Lower lobe of right lung (tissue), 2 donors: ENCODE measurements at regions not wholly inside any gene's neighbourhood (a gene's known extent, or its start where the extent isn't known, plus 50 kb on each side); places are given as distances from the start of the nearest gene placed in this dataset.

Source experiments
- ATAC-seq, 2 donors: fragments of 200-7000 bp; cut with Tn5 transposase; one replicate each; pipeline ENCODE4 v1.9.1; 2020 to 2022; ENCODE audit warnings: mild to moderate bottlenecking in 2 of 2, moderate library complexity in 2 of 2
- DNase-seq: peaks from one replicate; pipeline ENCODE4 v3.0.0-alpha.2; 2020
- H3K27ac ChIP-seq: fragments of 200-600 bp; one replicate; pipeline ENCODE4 v1.8.0; 2022
- H3K27me3 ChIP-seq: fragments of 200-600 bp; one replicate; pipeline ENCODE4 v1.8.0; 2022; ENCODE audit warnings: low read depth
- H3K36me3 ChIP-seq: fragments of 200-600 bp; one replicate; pipeline ENCODE4 v1.8.0; 2022; ENCODE audit warnings: mild to moderate bottlenecking
- H3K4me1 ChIP-seq: fragments of 200-600 bp; one replicate; pipeline ENCODE4 v1.8.0; 2022
- H3K4me3 ChIP-seq: fragments of 200-600 bp; one replicate; pipeline ENCODE4 v1.8.0; 2022; ENCODE audit warnings: mild to moderate bottlenecking
- H3K9me3 ChIP-seq: fragments of 200-600 bp; one replicate; pipeline ENCODE4 v1.8.0; 2022
- CTCF ChIP-seq: fragments of 200-600 bp; IDR thresholded peaks from one replicate; pipeline ENCODE4 v1.8.0; 2022; ENCODE audit warnings: antibody characterized with exemption, mild to moderate bottlenecking
- intact Hi-C: fragments of 100-400 bp; cut with DNase I; formaldehyde crosslinking; loops from one replicate; pipeline ENCODE4 v1.11.0; 2022
- donor health status: DM: no; HTN: yes; CAD: no; lungs with severe emphysema.

- Histone ChIP-seq H3K27me3 (no peaks in the 10 kb centered on the region), H3K4me3 (no peak overlapping the region), H3K27ac (no peak overlapping the region), H3K36me3 (no peaks in the 10 kb centered on the region), H3K4me1 (no peaks in the 10 kb centered on the region), H3K9me3 (no peaks in the 10 kb centered on the region)
- intact Hi-C loops: no loop called here
- no peak for TF ChIP-seq CTCF
- DNase-seq: no peak
- ATAC-seq: no peak
Measured at GRCh38 chr2:185381631-185382030, 357.0 kb upstream of the FSIP2 start.

- Histone ChIP-seq H3K4me3 (no peak overlapping the region), H3K9me3 (no peaks in the 10 kb centered on the region)
- intact Hi-C loops: no loop called here
Measured at GRCh38 chr2:185384822-185385560, 353.6 kb upstream of the FSIP2 start.

GRCh38 chr2:185388226-185388625, 350.4 kb upstream of the FSIP2 start:
- no peak for TF ChIP-seq CTCF

More at GRCh38 chr2:185384822-185385560, 353.6 kb upstream of the FSIP2 start:
- no peak for TF ChIP-seq CTCF
- Histone ChIP-seq H3K36me3 (no peaks in the 10 kb centered on the region), H3K27me3 (no peaks in the 10 kb centered on the region), H3K4me1 (no peaks in the 10 kb centered on the region), H3K27ac (no peak overlapping the region)
- DNase-seq (no peak), ATAC-seq (no peak)

GRCh38 chr2:185391543-185391942, 347.1 kb upstream of the FSIP2 start:
- no peaks in the 10 kb centered on the region for H3K4me1 ChIP-seq
- H3K9me3 ChIP-seq: peaks cover 5% of the 10 kb centered on the region
- H3K36me3 ChIP-seq: no peaks in the 10 kb centered on the region
- no peak for ATAC-seq
- no peak overlapping the region for H3K27ac ChIP-seq
- H3K27me3 ChIP-seq: no peaks in the 10 kb centered on the region
- no peak for DNase-seq
- no peak overlapping the region for H3K4me3 ChIP-seq
- intact Hi-C loops: no loop called here
- TF ChIP-seq CTCF: no peak

More at GRCh38 chr2:185388226-185388625, 350.4 kb upstream of the FSIP2 start:
- intact Hi-C loops: no loop called here
- no peak overlapping the region for H3K4me3 ChIP-seq
- no peak overlapping the region for H3K27ac ChIP-seq
- no peak for ATAC-seq
- no peaks in the 10 kb centered on the region for H3K27me3 ChIP-seq
- no peak for DNase-seq
- H3K36me3 ChIP-seq: no peaks in the 10 kb centered on the region
- H3K9me3 ChIP-seq: no peaks in the 10 kb centered on the region
- no peaks in the 10 kb centered on the region for H3K4me1 ChIP-seq

GRCh38 chr2:185393091-185393490, 345.5 kb upstream of the FSIP2 start:
- no peaks in the 10 kb centered on the region for H3K4me1 ChIP-seq
- no peak overlapping the region for H3K4me3 ChIP-seq
- peaks cover 10% of the 10 kb centered on the region for H3K9me3 ChIP-seq
- ATAC-seq (no peak), DNase-seq (no peak)
- intact Hi-C loops: no loop called here
- no peaks in the 10 kb centered on the region for H3K36me3 ChIP-seq
- H3K27ac ChIP-seq: no peak overlapping the region
- no peak for TF ChIP-seq CTCF
- no peaks in the 10 kb centered on the region for H3K27me3 ChIP-seq
